ENCODE measurements at regions not wholly inside any gene's neighbourhood (a gene's known extent, or its start where the extent isn't known, plus 50 kb on each side); places are given as distances from the start of the nearest gene placed in this dataset.

- Histone ChIP-seq H3K4me1 (ENCODE audit: control insufficient read depth, extremely low read depth, insufficient read depth, low read length) (no peaks in the 10 kb centered on the region), H3K4me3 (ENCODE audit: control insufficient read depth in 2 of 3, extremely low read depth in 1 of 3, insufficient read depth in 2 of 3, low read depth in 1 of 3, low read length in 3 of 3) (no peak overlapping the region), H3K27ac (ENCODE audit: control insufficient read depth, insufficient read depth, low read length) (no peak overlapping the region), H3K79me2 (ENCODE audit: control insufficient read depth, insufficient read depth, low read length) (no peaks in the 10 kb centered on the region), H4K20me1 (ENCODE audit: control insufficient read depth, extremely low read depth, insufficient read depth, low read length) (no peaks in the 10 kb centered on the region), H3K9me3 (ENCODE audit: control insufficient read depth, low read depth, low read length) (no peaks in the 10 kb centered on the region), H3K27me3 (ENCODE audit: control insufficient read depth, extremely low read depth, insufficient read depth, low read length) (no peaks in the 10 kb centered on the region), H3K9me1 (ENCODE audit: control insufficient read depth, extremely low read depth, insufficient read depth, low read length) (no peaks in the 10 kb centered on the region), H3K4me2 (ENCODE audit: control insufficient read depth, extremely low read depth, insufficient read depth, low read depth, low read length) (no peak overlapping the region), H3K36me3 (ENCODE audit: control insufficient read depth in 2 of 2, extremely low read depth in 1 of 2, insufficient read depth in 2 of 2, low read length in 2 of 2) (no peaks in the 10 kb centered on the region), H2AFZ (ENCODE audit: control insufficient read depth, low read length) (no peak overlapping the region), H3K9ac (ENCODE audit: control insufficient read depth, extremely low read depth, insufficient read depth, low read length) (no peak overlapping the region)
- TF ChIP-seq EZH2 (IDR thresholded peaks at IDR 0.05; ENCODE audit: low read length) (no peak), CTCF (optimal IDR thresholded peaks at IDR 0.05 in 1 of 3, IDR thresholded peaks at IDR 0.05 in 1 of 3, conservative IDR thresholded peaks at IDR 0.05 in 1 of 3; ENCODE audit: extremely low read depth in 1 of 3, insufficient read depth in 2 of 3, low read length in 3 of 3) (no peak)
- dilution Hi-C loops (cut with MboI; ENCODE audit: extremely low pct_ligation_motif_present, low sequenced_read_pairs) = no loop called here
- DNase-seq (ENCODE audit: low read depth, low spot score) (no peak), FAIRE-seq (no peak)
These were observed 432.4 kb downstream of the TNS1 start for GRCh38 chr2:217570394-217570793.

- dilution Hi-C loops (cut with MboI; ENCODE audit: extremely low pct_ligation_motif_present, low sequenced_read_pairs) = no loop called here
- Histone ChIP-seq H3K79me2 (ENCODE audit: control insufficient read depth, insufficient read depth, low read length) (no peaks in the 10 kb centered on the region), H3K9me3 (ENCODE audit: control insufficient read depth, low read depth, low read length) (no peaks in the 10 kb centered on the region), H2AFZ (ENCODE audit: control insufficient read depth, low read length) (no peak overlapping the region), H3K4me2 (ENCODE audit: control insufficient read depth, extremely low read depth, insufficient read depth, low read depth, low read length) (no peak overlapping the region), H3K27ac (ENCODE audit: control insufficient read depth, insufficient read depth, low read length) (no peak overlapping the region), H3K27me3 (ENCODE audit: control insufficient read depth, extremely low read depth, insufficient read depth, low read length) (no peaks in the 10 kb centered on the region), H4K20me1 (ENCODE audit: control insufficient read depth, extremely low read depth, insufficient read depth, low read length) (no peaks in the 10 kb centered on the region), H3K36me3 (ENCODE audit: control insufficient read depth in 2 of 2, extremely low read depth in 1 of 2, insufficient read depth in 2 of 2, low read length in 2 of 2) (no peaks in the 10 kb centered on the region), H3K9ac (ENCODE audit: control insufficient read depth, extremely low read depth, insufficient read depth, low read length) (no peak overlapping the region), H3K4me3 (ENCODE audit: control insufficient read depth in 2 of 3, extremely low read depth in 1 of 3, insufficient read depth in 2 of 3, low read depth in 1 of 3, low read length in 3 of 3) (no peak overlapping the region), H3K9me1 (ENCODE audit: control insufficient read depth, extremely low read depth, insufficient read depth, low read length) (no peaks in the 10 kb centered on the region), H3K4me1 (ENCODE audit: control insufficient read depth, extremely low read depth, insufficient read depth, low read length) (no peaks in the 10 kb centered on the region)
- DNase-seq (ENCODE audit: low read depth, low spot score) (no peak), FAIRE-seq (no peak)
- TF ChIP-seq CTCF (optimal IDR thresholded peaks at IDR 0.05 in 1 of 3, IDR thresholded peaks at IDR 0.05 in 1 of 3, conservative IDR thresholded peaks at IDR 0.05 in 1 of 3; ENCODE audit: extremely low read depth in 1 of 3, insufficient read depth in 2 of 3, low read length in 3 of 3) = no peak
- TF ChIP-seq EZH2 (IDR thresholded peaks at IDR 0.05; ENCODE audit: low read length) = no peak
These were observed 434.4 kb downstream of the TNS1 start for GRCh38 chr2:217568289-217568971.

All from keratinocyte (primary cell).